GM18907 (cell line): ENCODE measurements at regions not wholly inside any gene's neighbourhood (a gene's known extent, or its start where the extent isn't known, plus 50 kb on each side); places are given as distances from the start of the nearest gene placed in this dataset.

Experiments used
- ATAC-seq: cut with Tn5 transposase; IDR thresholded peaks from one replicate; pipeline ENCODE4 v1.9.1; 2021; ENCODE audit warnings: mild to moderate bottlenecking, moderate library complexity; ENCODE audit not compliant: unreplicated experiment

- no peak for ATAC-seq
Measured at GRCh38 chr10:29063806-29064644, 224.8 kb upstream of the LYZL1 start.

- ATAC-seq: no peak
Measured at GRCh38 chr10:29064680-29065079, 224.2 kb upstream of the LYZL1 start.

- no peak for ATAC-seq
Measured at GRCh38 chr10:29067161-29067560, 221.7 kb upstream of the LYZL1 start.

- ATAC-seq: no peak
Measured at GRCh38 chr10:29067628-29068027, 221.2 kb upstream of the LYZL1 start.

- ATAC-seq: no peak
Measured at GRCh38 chr10:29068302-29068701, 220.6 kb upstream of the LYZL1 start.

- ATAC-seq: no peak
Measured at GRCh38 chr10:29068966-29069365, 219.9 kb upstream of the LYZL1 start.

- no peak for ATAC-seq
Measured at GRCh38 chr10:29069941-29070340, 218.9 kb upstream of the LYZL1 start.

- no peak for ATAC-seq
Measured at GRCh38 chr10:29078919-29079318, 210.0 kb upstream of the LYZL1 start.

GRCh38 chr10:29081231-29081630 lies 207.6 kb upstream of the LYZL1 start:
- ATAC-seq: no peak

GRCh38 chr10:29081951-29082685 lies 206.8 kb upstream of the LYZL1 start:
- no peak for ATAC-seq

GRCh38 chr10:29083096-29083495 lies 205.8 kb upstream of the LYZL1 start:
- ATAC-seq: no peak

- no peak for ATAC-seq
Measured at GRCh38 chr10:29084681-29085307, 204.1 kb upstream of the LYZL1 start.

GRCh38 chr10:29089091-29089490 lies 199.8 kb upstream of the LYZL1 start:
- no peak for ATAC-seq

- no peak for ATAC-seq
Measured at GRCh38 chr10:29096303-29096824, 192.5 kb upstream of the LYZL1 start.

- no peak for ATAC-seq
Measured at GRCh38 chr10:29098423-29098822, 190.4 kb upstream of the LYZL1 start.

- ATAC-seq: no peak
Measured at GRCh38 chr10:29099001-29099400, 189.9 kb upstream of the LYZL1 start.

GRCh38 chr10:29099415-29099814 lies 189.5 kb upstream of the LYZL1 start:
- ATAC-seq: no peak

- no peak for ATAC-seq
Measured at GRCh38 chr10:29100505-29100904, 188.4 kb upstream of the LYZL1 start.

GRCh38 chr10:29102233-29102632 lies 186.6 kb upstream of the LYZL1 start:
- no peak for ATAC-seq

GRCh38 chr10:29102636-29103035 lies 186.2 kb upstream of the LYZL1 start:
- no peak for ATAC-seq

GRCh38 chr10:29104661-29105399 lies 184.0 kb upstream of the LYZL1 start:
- no peak for ATAC-seq
